MCF 10A (cell line): ENCODE measurements at regions not wholly inside any gene's neighbourhood (a gene's known extent, or its start where the extent isn't known, plus 50 kb on each side); places are given as distances from the start of the nearest gene placed in this dataset.

Experiments used
- BruUV-seq: library from RNA; stranded (reverse); fragments of 400-500 nt; replicated peaks from 2 replicates; lab custom pipeline; 2021; lab: Mats Ljungman, UMichigan
- CTCF ChIA-PET: fragments of 300-600 bp; sonication (Branson Sonifier 250); formaldehyde crosslinking; extraction: SDS; loops from one replicate; lab custom pipeline; 2021; ENCODE audit warnings: antibody characterized with exemption, inconsistent platforms; lab: Yijun Ruan, JAX
- POLR2A ChIA-PET: fragments of 300-600, 350-650 bp; sonication (Branson Sonifier 250); formaldehyde crosslinking; extraction: SDS; loops from one replicate; lab custom pipeline; 2020; ENCODE audit warnings: antibody characterized with exemption, inconsistent platforms; lab: Yijun Ruan, JAX
- DNase-seq: peaks from one replicate; pipeline ENCODE4 v3.0.0-alpha.2; 2018; ENCODE audit not compliant: unreplicated experiment
- H3K27ac Mint-ChIP-seq: one replicate; pipeline ENCODE4 v1.8.0; 2022; ENCODE audit warnings: mild to moderate bottlenecking, low read depth, mixed read lengths; ENCODE audit not compliant: unreplicated experiment
- H3K27me3 Mint-ChIP-seq: one replicate; pipeline ENCODE4 v1.8.0; 2022; ENCODE audit warnings: mixed read lengths; ENCODE audit not compliant: insufficient read depth, unreplicated experiment
- H3K36me3 Mint-ChIP-seq: one replicate; pipeline ENCODE4 v1.8.0; 2022; ENCODE audit warnings: mild to moderate bottlenecking, moderate library complexity, mixed read lengths; ENCODE audit not compliant: insufficient read depth, unreplicated experiment
- H3K4me1 Mint-ChIP-seq: one replicate; pipeline ENCODE4 v1.8.0; 2022; ENCODE audit warnings: mixed read lengths; ENCODE audit not compliant: insufficient read depth, unreplicated experiment
- H3K4me3 Mint-ChIP-seq: one replicate; pipeline ENCODE4 v1.8.0; 2022; ENCODE audit warnings: mild to moderate bottlenecking, moderate library complexity, mixed read lengths; ENCODE audit not compliant: unreplicated experiment
- H3K9me3 Mint-ChIP-seq: one replicate; pipeline ENCODE4 v1.8.0; 2022; ENCODE audit warnings: mixed read lengths; ENCODE audit not compliant: unreplicated experiment
- intact Hi-C: fragments of 100-400 bp; cut with micrococcal nuclease; formaldehyde crosslinking; loops from 2 replicates; pipeline ENCODE4 v1.14.1; 2022
- TF ChIP-seq, protein P1 (sequence below): fragments of 200-600 bp; IDR thresholded peaks from one replicate; pipeline ENCODE4 v1.8.0; 2022; ENCODE audit warnings: antibody characterized with exemption, mild to moderate bottlenecking; ENCODE audit not compliant: unreplicated experiment

GRCh38 chr10:85228726-85229125 lies 900.3 kb downstream of the CCSER2 start:
- intact Hi-C loops = no loop called here
- CTCF ChIA-PET = interaction anchor here (0.6 kb wide), 1 partner anchor 116 kb away, joined by 3 read pairs; no protein-coding TSS in a partner anchor
- no peaks in the 10 kb centered on the region for H3K36me3 Mint-ChIP-seq
- H3K4me1 Mint-ChIP-seq = no peaks in the 10 kb centered on the region
- no peaks in the 10 kb centered on the region for H3K27me3 Mint-ChIP-seq
- TF ChIP-seq, protein P1, sequence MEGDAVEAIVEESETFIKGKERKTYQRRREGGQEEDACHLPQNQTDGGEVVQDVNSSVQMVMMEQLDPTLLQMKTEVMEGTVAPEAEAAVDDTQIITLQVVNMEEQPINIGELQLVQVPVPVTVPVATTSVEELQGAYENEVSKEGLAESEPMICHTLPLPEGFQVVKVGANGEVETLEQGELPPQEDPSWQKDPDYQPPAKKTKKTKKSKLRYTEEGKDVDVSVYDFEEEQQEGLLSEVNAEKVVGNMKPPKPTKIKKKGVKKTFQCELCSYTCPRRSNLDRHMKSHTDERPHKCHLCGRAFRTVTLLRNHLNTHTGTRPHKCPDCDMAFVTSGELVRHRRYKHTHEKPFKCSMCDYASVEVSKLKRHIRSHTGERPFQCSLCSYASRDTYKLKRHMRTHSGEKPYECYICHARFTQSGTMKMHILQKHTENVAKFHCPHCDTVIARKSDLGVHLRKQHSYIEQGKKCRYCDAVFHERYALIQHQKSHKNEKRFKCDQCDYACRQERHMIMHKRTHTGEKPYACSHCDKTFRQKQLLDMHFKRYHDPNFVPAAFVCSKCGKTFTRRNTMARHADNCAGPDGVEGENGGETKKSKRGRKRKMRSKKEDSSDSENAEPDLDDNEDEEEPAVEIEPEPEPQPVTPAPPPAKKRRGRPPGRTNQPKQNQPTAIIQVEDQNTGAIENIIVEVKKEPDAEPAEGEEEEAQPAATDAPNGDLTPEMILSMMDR = no peak
- DNase-seq = no peak
- POLR2A ChIA-PET = no interaction called here
- no TSS peak for BruUV-seq
- no peak overlapping the region for H3K4me3 Mint-ChIP-seq
- peaks cover 36% of the 10 kb centered on the region for H3K9me3 Mint-ChIP-seq
- H3K27ac Mint-ChIP-seq = no peak overlapping the region

DNA sequence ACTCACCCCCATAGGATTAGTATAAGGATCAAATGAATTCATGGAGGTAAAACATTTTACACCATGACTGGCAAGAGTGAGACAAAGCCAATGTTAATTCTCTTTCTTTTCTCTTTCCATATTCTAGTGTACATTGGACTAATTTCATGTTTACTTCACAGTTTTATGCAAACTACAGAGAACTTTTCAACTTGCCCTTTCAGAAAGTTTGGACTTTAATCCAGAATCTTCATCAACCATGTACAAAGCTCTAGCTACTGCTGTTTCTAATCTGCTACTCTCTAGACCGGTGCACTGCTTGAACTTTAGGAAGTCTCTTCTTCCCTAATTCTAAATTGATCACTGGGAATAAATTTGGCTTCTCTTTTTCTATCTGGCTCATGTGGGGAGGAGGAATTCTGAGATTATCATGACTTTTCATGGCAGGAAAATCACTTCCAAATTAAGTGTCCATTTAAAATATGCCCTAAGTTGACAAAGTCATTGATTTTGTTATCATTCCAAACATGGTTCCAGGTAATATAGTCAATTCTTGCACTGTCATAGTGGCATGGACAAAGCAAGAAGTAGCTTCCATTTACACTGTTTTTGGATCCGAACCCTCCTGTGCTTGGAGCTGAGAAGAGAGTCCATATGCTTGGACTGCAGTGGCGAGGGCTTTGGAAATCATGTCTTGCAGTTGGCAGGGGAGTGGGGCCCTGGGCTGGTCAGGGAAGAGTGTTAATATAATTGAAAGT lies 903.3 kb downstream of the CCSER2 start:
- POLR2A ChIA-PET = no interaction called here
- Mint-ChIP-seq H3K27me3 (no peaks in the 10 kb centered on the region), H3K36me3 (no peaks in the 10 kb centered on the region), H3K4me1 (no peaks in the 10 kb centered on the region), H3K4me3 (no peak overlapping the region), H3K9me3 (peaks cover 25% of the 10 kb centered on the region), H3K27ac (no peak overlapping the region)
- CTCF ChIA-PET = no interaction called here
- DNase-seq = no peak
- no TSS peak for BruUV-seq
- intact Hi-C loops = no loop called here
- TF ChIP-seq, protein P1 = no peak

- Mint-ChIP-seq H3K36me3 (no peaks in the 10 kb centered on the region), H3K27ac (no peak overlapping the region), H3K27me3 (no peaks in the 10 kb centered on the region), H3K9me3 (peaks cover 9% of the 10 kb centered on the region), H3K4me3 (no peak overlapping the region), H3K4me1 (no peaks in the 10 kb centered on the region)
- no peak for DNase-seq
- POLR2A ChIA-PET = interaction anchor here (0.5 kb wide), 1 partner anchor 56 kb away, joined by 3 read pairs; no protein-coding TSS in a partner anchor
- CTCF ChIA-PET = no interaction called here
- TF ChIP-seq, protein P1 = no peak
- no TSS peak for BruUV-seq
- intact Hi-C loops = no loop called here
These were observed 906.9 kb downstream of the CCSER2 start for GRCh38 chr10:85235258-85235657.

GRCh38 chr10:85238676-85239075 lies 910.3 kb downstream of the CCSER2 start:
- ChIA-PET POLR2A (no interaction called here), CTCF (no interaction called here)
- intact Hi-C loops = no loop called here
- Mint-ChIP-seq H3K9me3 (peaks cover 18% of the 10 kb centered on the region), H3K4me1 (no peaks in the 10 kb centered on the region), H3K4me3 (no peak overlapping the region), H3K36me3 (no peaks in the 10 kb centered on the region), H3K27ac (no peak overlapping the region), H3K27me3 (no peaks in the 10 kb centered on the region)
- no peak for DNase-seq
- no TSS peak for BruUV-seq
- TF ChIP-seq, protein P1 = no peak
